ENCODE measurements at regions not wholly inside any gene's neighbourhood (a gene's known extent, or its start where the extent isn't known, plus 50 kb on each side); places are given as distances from the start of the nearest gene placed in this dataset.

DNA sequence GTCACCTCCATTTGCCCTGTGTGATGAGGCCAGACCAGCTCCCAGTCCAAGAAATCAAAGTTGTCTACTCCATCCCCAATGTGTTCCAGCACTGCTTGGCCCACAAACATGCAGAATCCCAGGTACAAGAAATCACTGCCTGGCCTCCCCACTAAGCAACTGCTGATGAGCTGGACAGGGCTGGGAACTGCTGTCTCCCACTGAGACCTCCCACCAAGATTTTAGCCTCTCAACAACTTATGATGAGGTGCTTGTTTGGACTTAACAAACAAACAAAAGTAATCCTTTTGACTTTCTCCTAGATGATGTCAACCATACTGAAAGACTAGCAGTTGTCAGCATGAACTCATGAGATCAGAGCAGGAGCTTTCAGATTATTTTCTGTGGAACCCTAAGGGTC lies 260.1 kb upstream of the UBE2E2 start:
- no peak for ATAC-seq
- TF ChIP-seq OSR1 (CRISPR knock-in tag; IDR thresholded peaks at IDR 0.05) (no peak), GLIS3 (CRISPR knock-in tag; IDR thresholded peaks at IDR 0.05) (no peak), ESRRG (CRISPR knock-in tag; IDR thresholded peaks at IDR 0.05) (no peak), BACH2 (CRISPR knock-in tag; IDR thresholded peaks at IDR 0.05; ENCODE audit: borderline replicate concordance) (no peak), TOX (CRISPR knock-in tag; IDR thresholded peaks at IDR 0.05; ENCODE audit: borderline replicate concordance) (no peak), ARNTL (CRISPR knock-in tag; IDR thresholded peaks at IDR 0.05; ENCODE audit: borderline replicate concordance, low read depth) (no peak)
- TF ChIP-seq, protein P1, sequence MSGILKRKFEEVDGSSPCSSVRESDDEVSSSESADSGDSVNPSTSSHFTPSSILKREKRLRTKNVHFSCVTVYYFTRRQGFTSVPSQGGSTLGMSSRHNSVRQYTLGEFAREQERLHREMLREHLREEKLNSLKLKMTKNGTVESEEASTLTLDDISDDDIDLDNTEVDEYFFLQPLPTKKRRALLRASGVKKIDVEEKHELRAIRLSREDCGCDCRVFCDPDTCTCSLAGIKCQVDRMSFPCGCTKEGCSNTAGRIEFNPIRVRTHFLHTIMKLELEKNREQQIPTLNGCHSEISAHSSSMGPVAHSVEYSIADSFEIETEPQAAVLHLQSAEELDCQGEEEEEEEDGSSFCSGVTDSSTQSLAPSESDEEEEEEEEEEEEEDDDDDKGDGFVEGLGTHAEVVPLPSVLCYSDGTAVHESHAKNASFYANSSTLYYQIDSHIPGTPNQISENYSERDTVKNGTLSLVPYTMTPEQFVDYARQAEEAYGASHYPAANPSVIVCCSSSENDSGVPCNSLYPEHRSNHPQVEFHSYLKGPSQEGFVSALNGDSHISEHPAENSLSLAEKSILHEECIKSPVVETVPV (CRISPR knock-in tag; IDR thresholded peaks at IDR 0.05) = no peak
- TF ChIP-seq, protein P2, sequence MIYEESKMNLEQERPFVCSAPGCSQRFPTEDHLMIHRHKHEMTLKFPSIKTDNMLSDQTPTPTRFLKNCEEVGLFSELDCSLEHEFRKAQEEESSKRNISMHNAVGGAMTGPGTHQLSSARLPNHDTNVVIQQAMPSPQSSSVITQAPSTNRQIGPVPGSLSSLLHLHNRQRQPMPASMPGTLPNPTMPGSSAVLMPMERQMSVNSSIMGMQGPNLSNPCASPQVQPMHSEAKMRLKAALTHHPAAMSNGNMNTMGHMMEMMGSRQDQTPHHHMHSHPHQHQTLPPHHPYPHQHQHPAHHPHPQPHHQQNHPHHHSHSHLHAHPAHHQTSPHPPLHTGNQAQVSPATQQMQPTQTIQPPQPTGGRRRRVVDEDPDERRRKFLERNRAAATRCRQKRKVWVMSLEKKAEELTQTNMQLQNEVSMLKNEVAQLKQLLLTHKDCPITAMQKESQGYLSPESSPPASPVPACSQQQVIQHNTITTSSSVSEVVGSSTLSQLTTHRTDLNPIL (CRISPR knock-in tag; IDR thresholded peaks at IDR 0.05; ENCODE audit: low read depth) = no peak
- TF ChIP-seq, protein P3, sequence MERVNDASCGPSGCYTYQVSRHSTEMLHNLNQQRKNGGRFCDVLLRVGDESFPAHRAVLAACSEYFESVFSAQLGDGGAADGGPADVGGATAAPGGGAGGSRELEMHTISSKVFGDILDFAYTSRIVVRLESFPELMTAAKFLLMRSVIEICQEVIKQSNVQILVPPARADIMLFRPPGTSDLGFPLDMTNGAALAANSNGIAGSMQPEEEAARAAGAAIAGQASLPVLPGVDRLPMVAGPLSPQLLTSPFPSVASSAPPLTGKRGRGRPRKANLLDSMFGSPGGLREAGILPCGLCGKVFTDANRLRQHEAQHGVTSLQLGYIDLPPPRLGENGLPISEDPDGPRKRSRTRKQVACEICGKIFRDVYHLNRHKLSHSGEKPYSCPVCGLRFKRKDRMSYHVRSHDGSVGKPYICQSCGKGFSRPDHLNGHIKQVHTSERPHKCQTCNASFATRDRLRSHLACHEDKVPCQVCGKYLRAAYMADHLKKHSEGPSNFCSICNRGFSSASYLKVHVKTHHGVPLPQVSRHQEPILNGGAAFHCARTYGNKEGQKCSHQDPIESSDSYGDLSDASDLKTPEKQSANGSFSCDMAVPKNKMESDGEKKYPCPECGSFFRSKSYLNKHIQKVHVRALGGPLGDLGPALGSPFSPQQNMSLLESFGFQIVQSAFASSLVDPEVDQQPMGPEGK (CRISPR knock-in tag; IDR thresholded peaks at IDR 0.05; ENCODE audit: borderline replicate concordance) = no peak

DNA sequence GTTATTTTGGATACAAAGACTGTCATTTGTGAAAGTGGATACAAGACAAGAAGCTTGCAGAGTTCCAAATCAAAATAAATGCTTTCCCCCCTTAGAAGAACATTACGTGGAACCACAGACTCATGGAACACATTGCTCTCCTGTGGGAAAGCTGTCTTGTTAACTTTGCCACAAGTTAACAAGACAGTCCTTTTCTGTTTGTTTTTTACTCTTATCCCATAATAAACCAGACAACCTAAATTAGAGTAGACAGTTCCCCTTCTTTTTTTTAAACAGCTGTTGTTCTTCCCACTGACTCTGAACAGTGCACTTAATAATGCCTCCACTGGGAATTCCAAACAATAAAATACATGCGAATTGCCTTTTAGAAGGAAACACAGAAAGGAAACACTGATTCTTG lies 255.3 kb upstream of the UBE2E2 start:
- TF ChIP-seq BACH2 (CRISPR knock-in tag; IDR thresholded peaks at IDR 0.05; ENCODE audit: borderline replicate concordance) (no peak), ARNTL (CRISPR knock-in tag; IDR thresholded peaks at IDR 0.05; ENCODE audit: borderline replicate concordance, low read depth) (no peak), PPARA (CRISPR knock-in tag; IDR thresholded peaks at IDR 0.05; ENCODE audit: borderline replicate concordance) (no peak), ZNF8 (CRISPR knock-in tag; IDR thresholded peaks at IDR 0.05) (no peak), TCF4 (CRISPR knock-in tag; IDR thresholded peaks at IDR 0.05; ENCODE audit: borderline replicate concordance) (no peak), OSR1 (CRISPR knock-in tag; IDR thresholded peaks at IDR 0.05) (no peak), ZNF70 (CRISPR knock-in tag; IDR thresholded peaks at IDR 0.05) (no peak)
- TF ChIP-seq, protein P4, sequence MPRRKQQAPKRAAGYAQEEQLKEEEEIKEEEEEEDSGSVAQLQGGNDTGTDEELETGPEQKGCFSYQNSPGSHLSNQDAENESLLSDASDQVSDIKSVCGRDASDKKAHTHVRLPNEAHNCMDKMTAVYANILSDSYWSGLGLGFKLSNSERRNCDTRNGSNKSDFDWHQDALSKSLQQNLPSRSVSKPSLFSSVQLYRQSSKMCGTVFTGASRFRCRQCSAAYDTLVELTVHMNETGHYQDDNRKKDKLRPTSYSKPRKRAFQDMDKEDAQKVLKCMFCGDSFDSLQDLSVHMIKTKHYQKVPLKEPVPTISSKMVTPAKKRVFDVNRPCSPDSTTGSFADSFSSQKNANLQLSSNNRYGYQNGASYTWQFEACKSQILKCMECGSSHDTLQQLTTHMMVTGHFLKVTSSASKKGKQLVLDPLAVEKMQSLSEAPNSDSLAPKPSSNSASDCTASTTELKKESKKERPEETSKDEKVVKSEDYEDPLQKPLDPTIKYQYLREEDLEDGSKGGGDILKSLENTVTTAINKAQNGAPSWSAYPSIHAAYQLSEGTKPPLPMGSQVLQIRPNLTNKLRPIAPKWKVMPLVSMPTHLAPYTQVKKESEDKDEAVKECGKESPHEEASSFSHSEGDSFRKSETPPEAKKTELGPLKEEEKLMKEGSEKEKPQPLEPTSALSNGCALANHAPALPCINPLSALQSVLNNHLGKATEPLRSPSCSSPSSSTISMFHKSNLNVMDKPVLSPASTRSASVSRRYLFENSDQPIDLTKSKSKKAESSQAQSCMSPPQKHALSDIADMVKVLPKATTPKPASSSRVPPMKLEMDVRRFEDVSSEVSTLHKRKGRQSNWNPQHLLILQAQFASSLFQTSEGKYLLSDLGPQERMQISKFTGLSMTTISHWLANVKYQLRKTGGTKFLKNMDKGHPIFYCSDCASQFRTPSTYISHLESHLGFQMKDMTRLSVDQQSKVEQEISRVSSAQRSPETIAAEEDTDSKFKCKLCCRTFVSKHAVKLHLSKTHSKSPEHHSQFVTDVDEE (CRISPR knock-in tag; IDR thresholded peaks at IDR 0.05) = no peak
- no peak for ATAC-seq

DNA sequence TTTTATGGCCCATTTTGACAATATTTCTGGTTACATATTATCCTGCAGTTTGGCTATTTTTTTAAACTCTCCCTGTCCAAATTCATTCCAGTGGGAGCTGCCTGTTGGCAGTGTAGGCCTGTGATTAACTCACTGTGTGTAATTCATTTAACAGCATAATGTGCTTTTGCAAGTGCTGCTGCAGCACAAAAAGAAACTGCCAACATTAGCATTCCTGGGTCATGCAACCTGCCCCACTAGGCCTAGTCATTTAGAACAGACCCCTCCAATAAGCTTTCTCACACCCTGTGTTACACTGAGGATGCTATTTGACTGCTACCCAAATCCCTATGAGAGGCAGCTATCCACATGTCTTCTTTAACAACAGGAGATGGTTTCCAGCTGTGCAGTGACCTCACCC lies 251.2 kb upstream of the UBE2E2 start:
- ATAC-seq = no peak
- TF ChIP-seq, protein P1 (CRISPR knock-in tag; IDR thresholded peaks at IDR 0.05) = no peak
- TF ChIP-seq TCF4 (CRISPR knock-in tag; IDR thresholded peaks at IDR 0.05; ENCODE audit: borderline replicate concordance) (no peak), ZFP30 (CRISPR knock-in tag; IDR thresholded peaks at IDR 0.05) (no peak), ZNF565 (CRISPR knock-in tag; conservative IDR thresholded peaks at IDR 0.05; ENCODE audit: low read depth) (no peak), RARB (CRISPR knock-in tag; IDR thresholded peaks at IDR 0.05) (no peak), ZC3H10 (CRISPR knock-in tag; IDR thresholded peaks at IDR 0.05) (no peak), CSDC2 (CRISPR knock-in tag; IDR thresholded peaks at IDR 0.05) (no peak)
- TF ChIP-seq, protein P5, sequence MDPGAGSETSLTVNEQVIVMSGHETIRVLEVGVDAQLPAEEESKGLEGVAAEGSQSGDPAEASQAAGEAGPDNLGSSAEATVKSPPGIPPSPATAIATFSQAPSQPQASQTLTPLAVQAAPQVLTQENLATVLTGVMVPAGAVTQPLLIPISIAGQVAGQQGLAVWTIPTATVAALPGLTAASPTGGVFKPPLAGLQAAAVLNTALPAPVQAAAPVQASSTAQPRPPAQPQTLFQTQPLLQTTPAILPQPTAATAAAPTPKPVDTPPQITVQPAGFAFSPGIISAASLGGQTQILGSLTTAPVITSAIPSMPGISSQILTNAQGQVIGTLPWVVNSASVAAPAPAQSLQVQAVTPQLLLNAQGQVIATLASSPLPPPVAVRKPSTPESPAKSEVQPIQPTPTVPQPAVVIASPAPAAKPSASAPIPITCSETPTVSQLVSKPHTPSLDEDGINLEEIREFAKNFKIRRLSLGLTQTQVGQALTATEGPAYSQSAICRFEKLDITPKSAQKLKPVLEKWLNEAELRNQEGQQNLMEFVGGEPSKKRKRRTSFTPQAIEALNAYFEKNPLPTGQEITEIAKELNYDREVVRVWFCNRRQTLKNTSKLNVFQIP (CRISPR knock-in tag; IDR thresholded peaks at IDR 0.05; ENCODE audit: borderline replicate concordance, low read depth) = no peak
- TF ChIP-seq, protein P2 (CRISPR knock-in tag; IDR thresholded peaks at IDR 0.05; ENCODE audit: low read depth) = no peak

All from SK-N-SH treated with all-trans-retinoic acid at 6 μM for 48 hours (cell line).